MM.1S (cell line): ENCODE measurements at regions not wholly inside any gene's neighbourhood (a gene's known extent, or its start where the extent isn't known, plus 50 kb on each side); places are given as distances from the start of the nearest gene placed in this dataset.

ENCODE experiments used
- EZH2 ChIP-seq: fragments of 300-600 bp; sonication (generic); optimal IDR thresholded peaks from 2 replicates; pipeline ENCODE3; 2017; ENCODE audit warnings: low read depth, mild to moderate bottlenecking, antibody characterized with exemption, low read length, mixed read lengths
- TF ChIP-seq, protein P1 (sequence below): fragments of 300-600 bp; sonication (generic); IDR thresholded peaks from 2 replicates; pipeline ENCODE4 v1.5.1; 2016; ENCODE audit warnings: antibody characterized with exemption, low read length, mixed read lengths

DNA sequence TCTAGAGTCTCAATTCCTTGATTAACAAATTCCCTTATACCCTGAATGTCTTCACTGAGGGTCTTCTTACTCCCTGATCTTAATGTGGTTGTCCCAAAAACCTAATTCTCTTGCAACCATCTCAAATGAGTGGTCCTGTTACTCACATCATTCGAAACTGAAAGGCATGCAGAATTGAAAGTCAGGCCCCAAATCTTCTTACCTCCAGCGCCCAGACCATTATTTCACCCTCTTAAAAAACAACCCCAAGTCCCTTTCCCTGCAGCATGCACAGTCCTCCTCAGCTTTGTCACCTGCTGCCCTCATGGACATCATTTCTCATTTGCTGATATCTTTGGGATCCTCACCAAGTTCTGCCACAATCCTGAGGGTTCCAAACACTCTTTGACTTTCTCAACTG, 230.1 kb downstream of the SEC16B start:
- TF ChIP-seq, protein P1, sequence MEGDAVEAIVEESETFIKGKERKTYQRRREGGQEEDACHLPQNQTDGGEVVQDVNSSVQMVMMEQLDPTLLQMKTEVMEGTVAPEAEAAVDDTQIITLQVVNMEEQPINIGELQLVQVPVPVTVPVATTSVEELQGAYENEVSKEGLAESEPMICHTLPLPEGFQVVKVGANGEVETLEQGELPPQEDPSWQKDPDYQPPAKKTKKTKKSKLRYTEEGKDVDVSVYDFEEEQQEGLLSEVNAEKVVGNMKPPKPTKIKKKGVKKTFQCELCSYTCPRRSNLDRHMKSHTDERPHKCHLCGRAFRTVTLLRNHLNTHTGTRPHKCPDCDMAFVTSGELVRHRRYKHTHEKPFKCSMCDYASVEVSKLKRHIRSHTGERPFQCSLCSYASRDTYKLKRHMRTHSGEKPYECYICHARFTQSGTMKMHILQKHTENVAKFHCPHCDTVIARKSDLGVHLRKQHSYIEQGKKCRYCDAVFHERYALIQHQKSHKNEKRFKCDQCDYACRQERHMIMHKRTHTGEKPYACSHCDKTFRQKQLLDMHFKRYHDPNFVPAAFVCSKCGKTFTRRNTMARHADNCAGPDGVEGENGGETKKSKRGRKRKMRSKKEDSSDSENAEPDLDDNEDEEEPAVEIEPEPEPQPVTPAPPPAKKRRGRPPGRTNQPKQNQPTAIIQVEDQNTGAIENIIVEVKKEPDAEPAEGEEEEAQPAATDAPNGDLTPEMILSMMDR, result no peak
- TF ChIP-seq EZH2, result no peak
